ENCODE measurements at regions not wholly inside any gene's neighbourhood (a gene's known extent, or its start where the extent isn't known, plus 50 kb on each side); places are given as distances from the start of the nearest gene placed in this dataset.

DNA sequence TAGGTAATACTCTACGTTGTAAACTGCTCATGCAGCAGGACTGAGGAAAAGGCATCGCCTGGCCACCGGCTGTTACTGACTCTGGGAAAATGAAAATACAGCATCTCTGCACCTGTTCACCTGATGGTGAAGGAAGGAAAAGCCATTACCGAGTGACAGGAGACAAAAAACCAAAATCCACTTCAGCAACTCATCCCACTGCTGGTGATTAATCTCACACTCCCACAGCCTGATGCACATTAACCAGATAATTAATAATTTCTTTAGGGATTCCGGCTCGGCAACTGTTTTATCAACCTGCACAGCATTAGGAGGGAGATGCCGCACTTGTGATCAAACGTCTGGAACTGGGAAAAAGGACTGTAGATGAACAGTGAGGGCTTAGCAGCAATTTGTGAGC lies 183.9 kb upstream of the ESRRG start:
- TF ChIP-seq POLR2A (IDR thresholded peaks at IDR 0.05; ENCODE audit: low read depth, low read length) = no peak
- TF ChIP-seq POLR2AphosphoS5 (IDR thresholded peaks at IDR 0.05; ENCODE audit: low read depth, low read length) = no peak
- no peak for TF ChIP-seq TAF1 (IDR thresholded peaks at IDR 0.05; ENCODE audit: low read depth, low read length)
- no peak for TF ChIP-seq POU2F2 (IDR thresholded peaks at IDR 0.05; ENCODE audit: low read depth, low read length)

Measured in GM12891 (cell line).